ENCODE measurements at regions not wholly inside any gene's neighbourhood (a gene's known extent, or its start where the extent isn't known, plus 50 kb on each side); places are given as distances from the start of the nearest gene placed in this dataset.

DNA sequence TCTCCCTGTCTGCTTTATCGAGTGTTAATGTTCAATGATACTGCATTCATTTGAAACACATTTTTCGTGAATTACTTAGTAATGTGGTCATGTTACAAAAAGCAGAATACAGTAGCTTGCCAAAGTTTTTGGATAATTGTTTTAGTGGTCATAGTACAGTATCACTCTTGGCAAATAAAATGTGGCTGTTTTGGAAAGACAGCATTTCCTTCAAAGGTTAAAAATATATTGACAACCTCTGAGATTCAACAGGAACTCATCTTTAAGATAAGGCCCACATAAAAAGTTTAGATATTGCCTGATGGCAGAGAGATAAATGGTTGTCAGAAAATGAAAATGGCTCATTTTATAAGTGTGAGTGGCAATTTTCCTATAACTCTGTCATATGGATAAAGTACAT lies 297.7 kb upstream of the MAN1A1 start:
- ATAC-seq (replicated peaks) (no peak), DNase-seq (no peak)
- Mint-ChIP-seq H3K36me3 (ENCODE audit: insufficient read depth) (no peaks in the 10 kb centered on the region), H3K9me3 (no peaks in the 10 kb centered on the region), H3K4me1 (ENCODE audit: low read depth in 2 of 2) (no peaks in the 10 kb centered on the region), H3K27ac (no peak overlapping the region), H3K4me3 (no peak overlapping the region), H3K27me3 (peaks cover 0 to 17% of the 10 kb centered on the region in 2 donors)

GRCh38 chr6:119643876-119644275 lies 294.3 kb upstream of the MAN1A1 start:
- Mint-ChIP-seq H3K9me3 (no peaks in the 10 kb centered on the region), H3K4me3 (no peak overlapping the region), H3K27me3 (peaks cover 0 to 7% of the 10 kb centered on the region in 2 donors), H3K36me3 (ENCODE audit: insufficient read depth) (no peaks in the 10 kb centered on the region), H3K27ac (no peak overlapping the region), H3K4me1 (ENCODE audit: low read depth in 2 of 2) (no peaks in the 10 kb centered on the region)
- no peak for DNase-seq
- no peak for ATAC-seq (replicated peaks)

- DNase-seq (no peak), ATAC-seq (replicated peaks) (no peak)
- no peaks in the 10 kb centered on the region for H3K36me3 Mint-ChIP-seq (ENCODE audit: insufficient read depth)
- no peak overlapping the region for H3K4me3 Mint-ChIP-seq
- no peaks in the 10 kb centered on the region for H3K4me1 Mint-ChIP-seq (ENCODE audit: low read depth in 2 of 2)
- no peak overlapping the region for H3K27ac Mint-ChIP-seq
- H3K27me3 Mint-ChIP-seq: no peaks in the 10 kb centered on the region
- peaks cover 0 to 1% of the 10 kb centered on the region in 2 donors for H3K9me3 Mint-ChIP-seq
Measured at GRCh38 chr6:119637768-119638167, 288.2 kb upstream of the MAN1A1 start.

GRCh38 chr6:119636060-119636459 lies 286.5 kb upstream of the MAN1A1 start:
- no peaks in the 10 kb centered on the region for H3K36me3 Mint-ChIP-seq (ENCODE audit: insufficient read depth)
- ATAC-seq (replicated peaks) (no peak), DNase-seq (no peak)
- no peak overlapping the region for H3K4me3 Mint-ChIP-seq
- no peak overlapping the region for H3K27ac Mint-ChIP-seq
- H3K9me3 Mint-ChIP-seq: peaks cover 0 to 1% of the 10 kb centered on the region in 2 donors
- H3K4me1 Mint-ChIP-seq (ENCODE audit: low read depth in 2 of 2): no peaks in the 10 kb centered on the region
- H3K27me3 Mint-ChIP-seq: no peaks in the 10 kb centered on the region

DNA sequence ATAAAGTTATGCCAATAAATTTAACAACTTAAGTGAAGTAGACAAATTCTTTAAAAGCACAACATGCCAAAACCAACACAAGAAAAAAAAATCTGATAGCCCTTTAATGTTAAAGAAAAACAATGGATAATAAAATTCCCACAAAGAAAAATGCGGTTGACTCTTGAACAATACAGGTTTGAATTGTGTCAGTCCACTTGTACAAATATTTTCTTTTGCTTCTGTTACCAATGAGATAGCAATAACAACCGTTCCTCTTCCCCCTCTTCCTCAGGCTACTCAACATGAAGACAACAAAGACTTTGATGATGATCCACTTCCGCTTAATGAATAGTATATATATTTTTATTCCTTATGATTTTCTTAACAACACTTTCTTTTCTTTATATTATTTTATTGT lies 283.9 kb upstream of the MAN1A1 start:
- no peak overlapping the region for H3K4me3 Mint-ChIP-seq
- ATAC-seq (replicated peaks) (no peak), DNase-seq (no peak)
- peaks cover 0 to 1% of the 10 kb centered on the region in 2 donors for H3K9me3 Mint-ChIP-seq
- no peak overlapping the region for H3K27ac Mint-ChIP-seq
- H3K36me3 Mint-ChIP-seq (ENCODE audit: insufficient read depth): no peaks in the 10 kb centered on the region
- H3K4me1 Mint-ChIP-seq (ENCODE audit: low read depth in 2 of 2): no peaks in the 10 kb centered on the region
- H3K27me3 Mint-ChIP-seq: peaks cover 7 to 13% of the 10 kb centered on the region in 2 donors

GRCh38 chr6:119630561-119631192 lies 281.1 kb upstream of the MAN1A1 start:
- Mint-ChIP-seq H3K4me1 (ENCODE audit: low read depth in 2 of 2) (no peaks in the 10 kb centered on the region), H3K36me3 (ENCODE audit: insufficient read depth) (no peaks in the 10 kb centered on the region), H3K9me3 (peaks cover 0 to 1% of the 10 kb centered on the region in 2 donors), H3K27ac (no peak overlapping the region), H3K4me3 (no peak overlapping the region), H3K27me3 (peaks cover 7 to 19% of the 10 kb centered on the region in 2 donors)
- DNase-seq (no peak), ATAC-seq (replicated peaks) (no peak)

- H3K27me3 Mint-ChIP-seq: peaks cover 7 to 19% of the 10 kb centered on the region in 2 donors
Measured at GRCh38 chr6:119628691-119629594, 279.4 kb upstream of the MAN1A1 start.

GRCh38 chr6:119627908-119628669 lies 278.5 kb upstream of the MAN1A1 start:
- Mint-ChIP-seq H3K27me3 (peaks cover 7 to 19% of the 10 kb centered on the region in 2 donors), H3K9me3 (no peaks in the 10 kb centered on the region), H3K27ac (no peak overlapping the region), H3K4me3 (no peak overlapping the region), H3K4me1 (ENCODE audit: low read depth in 2 of 2) (no peaks in the 10 kb centered on the region), H3K36me3 (ENCODE audit: insufficient read depth) (no peaks in the 10 kb centered on the region)
- ATAC-seq (replicated peaks): no peak
- DNase-seq: no peak

More at GRCh38 chr6:119628691-119629594, 279.4 kb upstream of the MAN1A1 start:
- no peaks in the 10 kb centered on the region for H3K4me1 Mint-ChIP-seq (ENCODE audit: low read depth in 2 of 2)
- no peak for DNase-seq
- ATAC-seq (replicated peaks): no peak
- no peak overlapping the region for H3K27ac Mint-ChIP-seq
- peaks cover 0 to 1% of the 10 kb centered on the region in 2 donors for H3K9me3 Mint-ChIP-seq
- no peaks in the 10 kb centered on the region for H3K36me3 Mint-ChIP-seq (ENCODE audit: insufficient read depth)
- H3K4me3 Mint-ChIP-seq: no peak overlapping the region

DNA sequence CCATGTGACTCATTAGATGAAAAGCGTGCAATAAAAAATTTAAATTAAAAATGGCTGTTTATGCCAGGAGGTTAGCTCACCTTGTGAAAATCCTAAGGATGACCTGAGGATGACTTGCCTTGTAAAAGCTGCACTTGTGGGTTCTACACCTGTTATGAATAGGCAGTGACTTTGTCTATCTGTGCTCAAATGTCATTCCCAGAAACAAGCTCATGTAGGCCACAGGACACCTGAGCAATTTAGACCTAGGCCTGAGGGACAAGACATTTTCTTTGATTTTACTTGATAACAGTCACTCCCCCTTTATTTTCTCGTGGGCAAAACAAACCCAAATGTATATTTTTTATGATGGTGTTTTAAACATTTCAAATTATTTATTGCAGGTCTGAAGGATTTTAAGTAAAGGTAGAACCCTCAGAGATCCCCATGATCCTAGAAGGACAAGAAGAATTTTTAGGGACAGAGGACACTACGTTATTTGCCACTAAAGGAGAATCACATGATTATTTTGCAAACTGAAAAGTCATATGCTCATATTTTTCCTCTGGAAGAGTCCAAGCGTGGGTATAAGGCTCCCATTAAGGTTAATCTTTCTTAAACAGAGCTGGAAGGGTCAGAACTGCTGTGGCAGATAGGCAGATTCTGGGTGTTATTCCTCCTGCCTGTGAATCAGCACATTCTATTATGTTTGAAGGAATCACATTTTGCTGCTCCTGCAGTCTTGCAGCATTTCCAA lies 277.5 kb upstream of the MAN1A1 start:
- H3K9me3 Mint-ChIP-seq: no peaks in the 10 kb centered on the region
- no peaks in the 10 kb centered on the region for H3K36me3 Mint-ChIP-seq (ENCODE audit: insufficient read depth)
- peaks cover 7 to 19% of the 10 kb centered on the region in 2 donors for H3K27me3 Mint-ChIP-seq
- no peak for DNase-seq
- no peaks in the 10 kb centered on the region for H3K4me1 Mint-ChIP-seq (ENCODE audit: low read depth in 2 of 2)
- H3K4me3 Mint-ChIP-seq: no peak overlapping the region
- no peak for ATAC-seq (replicated peaks)
- H3K27ac Mint-ChIP-seq: no peak overlapping the region

DNA sequence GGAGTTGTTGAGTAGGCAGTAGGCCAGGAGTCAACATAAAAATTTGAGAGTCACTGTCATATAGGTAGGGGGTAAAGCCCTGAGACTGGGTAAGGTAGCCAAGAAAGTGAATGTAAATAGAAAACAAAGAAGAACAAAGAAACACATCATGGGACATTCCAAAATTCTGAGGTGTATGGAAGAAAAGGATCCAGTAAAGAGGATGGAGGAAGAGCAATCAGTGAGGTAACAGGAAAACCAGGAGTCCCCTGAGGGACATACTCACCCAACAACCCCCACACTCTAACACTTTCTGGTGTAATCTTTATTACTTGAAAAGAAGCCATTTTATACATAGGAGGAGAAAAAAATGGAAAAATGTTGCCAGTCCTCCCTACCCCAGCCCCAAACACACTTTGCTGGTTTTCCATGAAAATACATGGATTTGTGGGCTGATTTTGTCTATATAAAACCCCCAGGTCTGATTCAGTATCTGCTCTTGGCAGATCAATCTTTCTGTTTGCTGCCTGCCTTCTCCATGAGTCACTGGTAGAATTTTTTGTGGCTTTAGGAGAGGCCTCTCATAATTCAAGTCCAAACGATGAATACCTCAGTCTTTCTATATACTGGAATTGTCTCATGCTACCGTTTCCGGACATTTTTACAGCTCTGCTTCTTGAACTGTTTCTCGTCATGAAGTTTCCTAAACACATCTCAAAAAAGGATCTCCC lies 271.4 kb upstream of the MAN1A1 start:
- ATAC-seq (replicated peaks) (no peak), DNase-seq (no peak)
- H3K27ac Mint-ChIP-seq: no peak overlapping the region
- H3K9me3 Mint-ChIP-seq: no peaks in the 10 kb centered on the region
- no peak overlapping the region for H3K4me3 Mint-ChIP-seq
- no peaks in the 10 kb centered on the region for H3K4me1 Mint-ChIP-seq (ENCODE audit: low read depth in 2 of 2)
- H3K27me3 Mint-ChIP-seq: peaks cover 0 to 11% of the 10 kb centered on the region in 2 donors
- no peaks in the 10 kb centered on the region for H3K36me3 Mint-ChIP-seq (ENCODE audit: insufficient read depth)

DNA sequence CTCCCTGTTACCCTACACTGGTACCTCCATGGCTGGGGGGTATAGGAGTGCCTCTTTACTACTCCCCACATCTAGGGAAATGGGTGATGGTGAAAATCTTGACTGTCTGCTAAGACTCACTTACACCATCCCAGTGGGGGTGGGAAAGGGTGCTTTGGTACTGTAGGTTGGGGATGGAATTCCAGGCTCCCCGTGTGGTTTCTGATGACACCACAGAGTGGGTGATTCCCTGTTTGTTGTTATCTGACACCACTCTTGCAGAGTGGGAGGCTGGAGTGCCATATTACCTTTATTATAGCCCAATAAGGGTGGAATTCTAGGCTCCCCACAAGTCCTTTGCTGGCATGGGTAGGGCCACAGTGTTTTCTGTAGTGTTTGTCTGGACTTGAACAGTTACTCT lies 264.6 kb upstream of the MAN1A1 start:
- Mint-ChIP-seq H3K4me1 (ENCODE audit: low read depth in 2 of 2) (peaks cover 0 to 2% of the 10 kb centered on the region in 2 donors), H3K9me3 (no peaks in the 10 kb centered on the region), H3K27me3 (peaks cover 0 to 10% of the 10 kb centered on the region in 2 donors), H3K27ac (no peak overlapping the region), H3K36me3 (ENCODE audit: insufficient read depth) (no peaks in the 10 kb centered on the region), H3K4me3 (no peak overlapping the region)
- DNase-seq (no peak), ATAC-seq (replicated peaks) (no peak)

DNA sequence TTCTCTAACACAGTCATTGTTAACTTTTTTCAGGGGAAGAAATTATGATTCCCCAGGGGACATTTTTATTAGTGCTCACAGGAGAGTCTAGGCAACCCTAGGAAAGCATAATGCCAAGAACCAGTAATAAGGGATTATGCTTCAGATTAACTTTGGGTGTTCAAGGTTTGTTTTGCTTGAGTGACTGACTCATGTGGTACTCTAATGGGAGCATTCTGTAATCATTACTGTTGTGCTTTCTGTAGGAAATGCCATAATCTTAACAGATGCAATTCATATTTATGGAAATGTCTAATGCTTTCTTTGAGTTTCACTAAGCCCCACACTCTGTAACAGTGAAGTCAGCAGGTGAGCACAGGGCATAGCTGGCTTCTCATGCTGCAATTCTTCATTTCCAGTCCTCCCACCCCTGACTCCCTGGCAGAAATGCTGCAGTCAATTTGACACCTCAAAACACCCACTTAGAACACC lies 263.4 kb upstream of the MAN1A1 start:
- DNase-seq (no peak), ATAC-seq (replicated peaks) (no peak)
- H3K27me3 Mint-ChIP-seq: peaks cover 0 to 5% of the 10 kb centered on the region in 2 donors
- peaks cover 0 to 2% of the 10 kb centered on the region in 2 donors for H3K4me1 Mint-ChIP-seq (ENCODE audit: low read depth in 2 of 2)
- H3K4me3 Mint-ChIP-seq: no peak overlapping the region
- no peaks in the 10 kb centered on the region for H3K36me3 Mint-ChIP-seq (ENCODE audit: insufficient read depth)
- H3K27ac Mint-ChIP-seq: no peak overlapping the region
- no peaks in the 10 kb centered on the region for H3K9me3 Mint-ChIP-seq

Data from effector memory CD8-positive, alpha-beta T cell (primary cell).